ENCODE measurements at regions not wholly inside any gene's neighbourhood (a gene's known extent, or its start where the extent isn't known, plus 50 kb on each side); places are given as distances from the start of the nearest gene placed in this dataset.

DNA sequence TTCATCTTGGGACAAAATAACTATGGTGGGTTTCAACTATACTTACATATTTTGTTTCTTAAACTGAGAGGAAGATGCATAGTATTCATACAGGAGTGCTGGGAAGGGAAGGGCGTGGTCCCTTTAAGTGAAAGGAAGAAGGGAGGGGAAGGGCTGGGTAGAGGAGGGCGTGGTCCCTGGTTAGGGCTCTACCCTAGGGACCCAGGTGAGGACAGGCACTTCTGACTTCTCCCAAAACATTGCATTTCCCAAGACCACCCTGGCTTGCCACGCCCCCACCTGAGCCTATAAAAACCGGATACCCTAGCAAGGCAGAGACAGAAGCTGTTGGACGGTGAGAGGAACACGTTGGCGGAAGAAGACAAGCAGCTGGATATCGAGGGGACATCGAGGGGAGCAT, 157.6 kb upstream of the PLXNA4 start:
- no peak for FAIRE-seq
- no peak for DNase-seq (ENCODE audit: insufficient read length, low spot score)
- TF ChIP-seq POLR2A (IDR thresholded peaks at IDR 0.05; ENCODE audit: low read depth, low read length): no peak

DNA sequence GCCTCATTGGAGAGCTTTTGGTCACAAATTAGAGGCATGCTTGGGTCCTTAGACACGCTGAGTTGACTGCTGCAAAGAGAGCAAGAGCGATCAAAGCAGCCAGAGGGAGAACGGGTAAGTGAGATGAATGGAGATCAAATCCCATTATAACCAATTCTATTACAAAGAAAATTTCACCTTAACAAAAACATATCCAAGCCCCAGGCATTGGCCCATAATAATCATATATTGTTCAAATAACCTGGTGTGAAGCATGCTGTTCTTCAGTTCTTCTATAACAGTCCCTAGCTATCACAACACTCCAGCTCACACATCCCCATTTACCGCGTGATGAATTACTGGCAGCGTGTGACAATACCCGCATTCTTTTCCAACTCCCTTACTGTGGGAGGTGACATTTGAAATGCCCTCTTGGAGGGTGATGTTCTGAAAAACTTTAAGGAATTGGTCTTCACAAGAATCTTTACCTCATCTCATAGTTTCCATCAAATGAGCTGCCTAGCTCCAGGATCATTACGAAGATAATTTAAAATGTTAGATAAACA, 156.1 kb upstream of the PLXNA4 start:
- DNase-seq (ENCODE audit: insufficient read length, low spot score): no peak
- TF ChIP-seq POLR2A (IDR thresholded peaks at IDR 0.05; ENCODE audit: low read depth, low read length): no peak
- FAIRE-seq: no peak

DNA sequence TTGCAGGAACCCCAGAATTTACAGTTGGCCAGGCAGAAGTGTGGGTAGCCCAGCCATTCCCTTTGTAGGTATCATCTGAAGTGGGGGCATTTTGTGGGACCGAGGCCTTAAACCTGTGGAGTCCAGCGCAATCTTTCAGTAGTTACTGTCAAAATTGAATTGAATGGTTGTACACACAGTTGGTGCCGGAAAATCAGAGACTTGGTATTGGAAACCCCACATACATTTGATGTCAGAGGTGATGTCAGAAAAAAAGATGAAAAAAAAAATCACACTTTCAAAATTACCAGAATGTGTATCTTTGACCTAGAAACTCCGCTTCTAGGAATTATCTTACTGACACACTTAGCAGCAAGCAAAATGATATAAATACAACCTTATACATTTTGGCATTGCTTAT, 153.8 kb upstream of the PLXNA4 start:
- TF ChIP-seq POLR2A (IDR thresholded peaks at IDR 0.05; ENCODE audit: low read depth, low read length): no peak
- no peak for FAIRE-seq
- no peak for DNase-seq (ENCODE audit: insufficient read length, low spot score)

DNA sequence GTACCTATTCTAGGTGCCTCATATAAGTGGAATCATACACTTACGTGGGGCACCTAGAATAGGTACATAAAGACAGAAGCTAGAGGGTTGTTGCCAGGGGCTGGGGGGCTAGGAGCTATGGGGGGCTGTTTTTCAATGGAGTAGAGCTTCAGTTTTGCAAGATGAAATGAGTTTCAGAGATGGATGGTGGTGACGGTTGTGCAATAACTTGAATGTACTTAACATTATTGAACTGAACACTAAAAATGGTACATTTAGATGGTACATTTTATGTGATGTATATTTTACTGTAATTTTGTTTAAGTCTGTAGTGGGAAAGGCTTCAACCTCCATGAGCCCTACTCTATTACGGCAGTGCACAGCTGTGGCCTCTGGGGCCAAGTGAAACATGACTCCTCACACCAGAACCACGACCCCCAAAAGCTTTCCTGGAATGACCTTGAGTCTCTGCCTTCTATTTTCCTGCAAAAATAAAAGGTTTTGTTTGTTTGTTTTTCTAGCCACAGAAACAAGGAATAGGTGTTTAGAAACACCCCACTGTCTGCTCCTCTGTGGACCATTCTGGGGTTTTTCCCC, 147.3 kb upstream of the PLXNA4 start:
- DNase-seq (ENCODE audit: insufficient read length, low spot score): no peak
- no peak for TF ChIP-seq POLR2A (IDR thresholded peaks at IDR 0.05; ENCODE audit: low read depth, low read length)
- no peak for FAIRE-seq

DNA sequence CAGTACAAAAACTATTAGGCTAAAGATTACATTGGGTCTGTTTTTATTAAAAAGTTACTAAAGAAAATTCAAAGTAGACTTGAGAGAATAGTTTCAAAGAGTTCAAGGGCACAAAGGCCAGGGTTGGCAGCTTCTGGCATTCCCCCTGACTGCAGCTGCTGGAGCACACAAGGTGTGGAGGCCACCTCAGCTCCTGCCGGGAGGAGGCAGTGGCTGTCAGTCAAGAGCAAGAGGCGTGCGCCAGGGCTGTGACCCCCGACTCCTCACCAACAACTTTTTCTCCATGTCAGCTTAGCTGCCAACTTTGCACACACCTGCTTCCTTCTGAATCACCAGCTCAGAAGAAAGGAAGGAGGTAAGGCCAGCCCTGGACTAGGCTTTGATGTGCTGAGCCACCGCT, 144.6 kb upstream of the PLXNA4 start:
- FAIRE-seq: no peak
- DNase-seq (ENCODE audit: insufficient read length, low spot score): no peak
- TF ChIP-seq POLR2A (IDR thresholded peaks at IDR 0.05; ENCODE audit: low read depth, low read length): no peak

DNA sequence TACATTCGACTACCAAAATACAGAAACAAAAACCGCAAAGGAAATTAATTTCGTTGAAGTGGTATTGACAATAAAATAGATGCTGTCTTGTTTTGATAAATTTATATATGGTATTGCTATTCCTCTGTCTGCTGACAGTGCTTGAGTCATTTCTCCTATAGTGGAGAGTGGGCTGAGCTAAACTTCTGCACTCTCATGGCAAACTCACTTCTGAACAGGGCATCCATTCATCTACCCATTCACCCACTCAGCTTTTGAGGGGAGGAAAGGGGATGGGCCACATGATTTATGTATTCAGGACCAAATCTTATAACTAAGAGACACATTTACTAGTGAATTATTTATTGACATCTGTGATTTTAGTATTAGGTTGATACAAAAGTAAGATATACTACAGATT, 137.6 kb upstream of the PLXNA4 start:
- FAIRE-seq (no peak), DNase-seq (ENCODE audit: insufficient read length, low spot score) (no peak)
- no peak for TF ChIP-seq POLR2A (IDR thresholded peaks at IDR 0.05; ENCODE audit: low read depth, low read length)

DNA sequence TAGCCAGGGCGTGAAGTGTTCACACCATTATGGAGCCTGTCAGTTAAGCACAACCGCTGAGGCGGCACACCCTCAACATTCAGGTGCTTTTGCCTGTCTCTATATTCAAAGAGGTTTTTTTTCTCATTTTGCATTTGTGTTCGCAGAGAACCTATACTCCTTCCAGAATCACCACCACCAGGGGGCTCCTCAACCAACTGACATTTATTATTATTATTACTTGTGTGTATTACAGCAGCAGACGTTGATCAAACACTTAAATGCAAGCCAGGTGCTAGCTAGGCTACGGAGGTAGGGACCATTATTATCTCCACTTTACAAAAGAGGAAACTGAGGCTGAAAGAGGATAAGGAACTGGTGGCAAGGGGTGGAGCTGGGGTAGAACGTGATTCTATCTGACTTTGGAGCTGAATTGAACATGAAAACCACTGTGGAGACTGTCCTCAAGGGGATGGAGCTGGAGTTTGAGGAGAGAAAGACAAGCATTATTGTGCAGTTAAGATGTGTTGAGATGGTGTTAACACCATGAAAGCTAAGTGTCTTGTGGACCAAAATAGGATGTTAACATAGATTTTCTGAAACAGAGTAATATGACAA, 133.8 kb upstream of the PLXNA4 start:
- TF ChIP-seq POLR2A (IDR thresholded peaks at IDR 0.05; ENCODE audit: low read depth, low read length): no peak
- FAIRE-seq: no peak
- DNase-seq (ENCODE audit: insufficient read length, low spot score): no peak

DNA sequence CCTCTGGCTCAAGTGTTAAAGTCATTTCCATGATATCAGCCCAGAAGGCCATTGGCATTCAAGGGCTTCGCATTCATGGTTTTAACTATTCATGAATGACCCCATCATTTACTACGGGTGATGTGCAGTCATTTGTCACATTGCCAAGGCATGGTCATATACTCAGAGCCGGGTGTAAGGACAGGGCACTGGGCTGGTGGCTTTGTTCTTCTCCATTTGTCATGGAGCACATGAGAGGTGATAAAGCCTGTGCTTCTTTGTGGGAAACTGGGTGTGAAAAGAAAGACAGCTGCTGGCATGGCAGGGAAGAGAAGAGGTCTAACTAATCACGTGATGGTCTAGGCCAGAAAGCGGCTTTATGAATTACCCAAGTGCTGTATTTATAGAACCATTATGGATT, 132.2 kb upstream of the PLXNA4 start:
- DNase-seq (ENCODE audit: insufficient read length, low spot score) (no peak), FAIRE-seq (no peak)
- TF ChIP-seq POLR2A (IDR thresholded peaks at IDR 0.05; ENCODE audit: low read depth, low read length): no peak

DNA sequence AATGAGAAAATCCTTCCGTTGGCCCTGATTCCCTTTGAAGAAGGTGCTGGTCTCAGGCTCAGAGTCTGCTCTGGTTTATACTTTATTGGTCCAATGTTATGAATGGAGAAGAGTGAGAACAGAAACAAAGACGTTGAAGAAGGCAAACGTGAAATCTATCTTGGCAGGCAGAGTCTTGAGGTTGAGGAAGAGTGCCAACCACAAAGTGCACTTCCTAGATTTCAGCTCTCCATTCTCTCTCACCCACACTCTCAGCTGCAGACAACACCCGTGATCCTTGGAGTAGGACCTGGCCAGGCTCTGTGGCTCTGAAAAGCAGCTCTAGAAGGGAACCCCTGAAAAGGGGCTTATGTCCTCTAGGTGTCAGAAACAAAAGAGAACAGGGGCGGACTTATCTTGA, 128.9 kb upstream of the PLXNA4 start:
- no peak for TF ChIP-seq POLR2A (IDR thresholded peaks at IDR 0.05; ENCODE audit: low read depth, low read length)
- FAIRE-seq: no peak
- no peak for DNase-seq (ENCODE audit: insufficient read length, low spot score)

DNA sequence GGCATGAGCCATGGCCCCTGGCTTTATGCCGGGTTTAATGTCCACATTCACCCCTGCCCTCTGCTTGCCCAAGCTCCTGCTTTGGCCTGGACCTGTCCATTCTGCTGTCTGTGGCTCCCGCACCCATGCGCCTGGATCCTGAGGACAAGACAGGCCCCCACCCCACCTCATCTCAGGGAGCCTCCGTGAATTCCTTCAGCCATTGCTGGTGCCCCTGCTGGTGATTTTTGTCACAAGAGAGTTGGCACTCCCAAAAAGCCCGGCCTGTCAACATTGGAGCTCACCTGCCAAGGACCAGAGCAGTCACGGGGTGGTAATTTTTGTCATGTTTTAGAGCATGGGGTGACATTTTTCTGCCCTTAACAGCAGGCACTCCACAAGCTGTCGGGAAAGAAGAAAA, 127.5 kb upstream of the PLXNA4 start:
- no peak for TF ChIP-seq POLR2A (IDR thresholded peaks at IDR 0.05; ENCODE audit: low read depth, low read length)
- no peak for DNase-seq (ENCODE audit: insufficient read length, low spot score)
- no peak for FAIRE-seq

DNA sequence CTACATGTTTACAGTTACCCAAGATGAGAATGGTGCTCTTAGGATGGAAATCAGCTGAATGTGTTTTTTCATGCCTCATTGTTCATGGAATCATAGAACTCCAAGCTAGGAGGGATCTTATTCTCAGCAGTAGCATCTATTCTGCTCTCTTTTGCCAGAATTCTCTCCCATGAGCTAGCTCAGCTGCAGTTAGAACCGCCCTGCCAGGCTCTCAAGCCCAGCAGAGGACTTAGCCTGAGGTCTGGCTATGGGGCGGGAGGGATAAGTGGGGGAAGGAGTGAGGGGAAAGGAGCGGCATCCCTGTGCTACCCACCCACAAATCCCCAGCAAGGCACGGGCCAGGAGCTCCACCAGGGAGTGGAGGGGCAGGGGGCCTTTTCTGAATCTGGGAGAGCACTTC, 120.7 kb upstream of the PLXNA4 start:
- no peak for TF ChIP-seq POLR2A (IDR thresholded peaks at IDR 0.05; ENCODE audit: low read depth, low read length)
- no peak for FAIRE-seq
- DNase-seq (ENCODE audit: insufficient read length, low spot score): no peak

DNA sequence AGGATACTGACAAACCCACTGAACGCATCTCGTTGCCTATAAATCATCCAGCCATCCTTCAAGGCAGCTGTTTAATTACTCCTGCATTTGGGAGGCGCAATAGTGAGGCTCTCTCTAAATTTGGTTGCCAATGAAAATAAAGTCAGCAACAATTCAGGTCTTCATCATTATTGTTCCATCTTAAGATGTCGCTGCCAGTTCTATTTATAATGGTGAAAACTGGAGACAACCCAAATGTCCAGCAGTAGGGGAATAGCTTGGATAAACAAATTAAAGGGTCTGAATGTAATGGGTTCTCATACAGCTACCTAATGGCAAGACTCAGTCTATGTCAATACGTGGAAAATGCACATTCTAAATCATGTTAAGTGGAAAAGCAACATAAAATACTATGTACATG, 120.1 kb upstream of the PLXNA4 start:
- FAIRE-seq: no peak
- no peak for TF ChIP-seq POLR2A (IDR thresholded peaks at IDR 0.05; ENCODE audit: low read depth, low read length)
- DNase-seq (ENCODE audit: insufficient read length, low spot score): no peak

DNA sequence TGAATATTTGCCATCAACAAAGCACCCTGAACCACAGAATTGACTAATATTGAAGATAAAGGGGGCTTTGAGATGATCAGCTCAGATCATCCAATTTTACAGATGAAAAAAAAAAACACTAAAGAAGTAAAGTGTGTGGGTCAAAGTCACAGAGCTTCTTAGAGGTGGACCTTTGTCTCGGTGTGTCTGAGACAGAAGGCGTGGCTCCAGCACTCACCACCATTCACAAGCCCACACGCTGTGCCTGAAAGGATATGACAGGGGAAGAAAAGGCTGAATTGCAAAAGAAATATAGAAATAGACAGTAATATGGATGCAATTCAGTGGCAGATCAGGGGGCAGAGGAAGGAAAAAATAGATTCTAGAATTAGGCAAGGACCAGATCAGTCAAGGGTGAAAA, 114.9 kb upstream of the PLXNA4 start:
- FAIRE-seq (no peak), DNase-seq (ENCODE audit: insufficient read length, low spot score) (no peak)
- TF ChIP-seq POLR2A (IDR thresholded peaks at IDR 0.05; ENCODE audit: low read depth, low read length): no peak

DNA sequence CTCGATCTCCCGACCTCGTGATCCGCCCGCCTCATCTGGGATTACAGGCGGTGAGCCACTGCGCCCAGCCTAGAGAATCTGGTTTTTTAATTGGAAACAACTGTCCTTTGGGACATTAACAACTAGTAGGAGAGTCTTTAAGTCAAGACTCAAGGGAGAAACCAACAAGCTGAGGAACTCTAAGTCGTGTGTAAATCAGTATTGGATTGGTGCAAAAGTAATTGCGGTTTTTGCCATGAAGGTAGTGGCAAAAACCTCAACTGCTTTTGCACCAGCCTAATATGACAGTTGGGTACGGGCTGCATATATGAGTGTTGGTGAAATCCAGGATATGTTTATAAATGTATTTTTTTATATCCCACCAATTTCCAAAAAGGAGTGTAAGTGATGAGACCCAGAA, 113.9 kb upstream of the PLXNA4 start:
- no peak for TF ChIP-seq POLR2A (IDR thresholded peaks at IDR 0.05; ENCODE audit: low read depth, low read length)
- DNase-seq (ENCODE audit: insufficient read length, low spot score) (no peak), FAIRE-seq (no peak)

DNA sequence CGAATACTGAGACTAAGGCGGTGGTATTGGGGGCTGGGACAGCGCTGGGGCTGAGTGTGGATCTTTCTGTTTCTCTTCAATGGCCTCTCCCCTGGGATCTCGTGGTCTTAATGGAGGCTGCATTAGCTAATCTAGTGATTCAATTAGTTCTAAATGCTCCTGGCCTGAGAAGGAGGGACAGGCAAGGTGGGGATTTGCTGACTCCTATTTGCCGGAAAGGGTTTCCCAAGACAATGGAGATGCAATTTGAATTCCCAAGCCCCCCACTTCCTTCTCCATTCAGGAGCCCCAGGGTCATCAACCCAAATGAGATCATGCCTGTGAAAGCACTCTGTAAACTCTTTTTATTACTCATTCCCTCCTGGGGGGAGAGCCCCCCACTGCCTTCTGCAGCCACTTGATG, 111.7 kb upstream of the PLXNA4 start:
- TF ChIP-seq POLR2A (IDR thresholded peaks at IDR 0.05; ENCODE audit: low read depth, low read length): no peak
- no peak for DNase-seq (ENCODE audit: insufficient read length, low spot score)
- no peak for FAIRE-seq

Data from H54 (cell line).